Testis (tissue), 2 donors: ENCODE measurements at regions not wholly inside any gene's neighbourhood (a gene's known extent, or its start where the extent isn't known, plus 50 kb on each side); places are given as distances from the start of the nearest gene placed in this dataset.

Source experiments
- CTCF ChIP-seq, 3 experiments: fragments of 450-650 bp in 2 of 3; fragments of 200-600 bp in 1 of 3; sonication (generic) in 1 of 3; IDR thresholded peaks; one replicate each; pipeline ENCODE4 v1.5.1; 2016 to 2019; ENCODE audit warnings: antibody characterized with exemption in 3 of 3, mild to moderate bottlenecking in 2 of 3, moderate library complexity in 1 of 3
- POLR2A ChIP-seq: fragments of 450-650 bp; IDR thresholded peaks from one replicate; pipeline ENCODE4 v1.6.1; 2017; ENCODE audit warnings: antibody characterized with exemption, mild to moderate bottlenecking, moderate library complexity

- TF ChIP-seq CTCF (IDR thresholded peaks at IDR 0.05) (no peak), POLR2A (no peak)
Observed at GRCh38 chr7:28243861-28244260, 63.3 kb upstream of the JAZF1 start.
